Peyer's patch (tissue), 4 donors: ENCODE measurements at regions not wholly inside any gene's neighbourhood (a gene's known extent, or its start where the extent isn't known, plus 50 kb on each side); places are given as distances from the start of the nearest gene placed in this dataset.

Experiments
- DNase-seq, 3 donors: peaks; one replicate each; pipeline ENCODE4 v3.0.0-alpha.2; 2017 to 2019
- H3K27ac ChIP-seq, 4 donors: fragments of 200-600 bp; sonication (generic); one replicate each; pipeline ENCODE4 v1.5.1; 2016 to 2019
- H3K27me3 ChIP-seq, 2 donors: fragments of 200-600 bp; sonication (generic); one replicate each; pipeline ENCODE4 v1.5.1; 2019
- H3K36me3 ChIP-seq, 3 donors: fragments of 200-600 bp; sonication (generic); one replicate each; pipeline ENCODE4 v1.5.1; 2016 to 2019
- H3K4me1 ChIP-seq, 4 donors: fragments of 200-600 bp; sonication (generic); one replicate each; pipeline ENCODE4 v1.5.1; 2016 to 2019
- H3K4me3 ChIP-seq, 4 donors: fragments of 200-600 bp; sonication (generic); 1 replicate in 3 of 4; 2 replicates in 1 of 4; pipeline ENCODE4 v1.5.1; 2016 to 2019; ENCODE audit warnings: mild to moderate bottlenecking in 1 of 4
- H3K9me3 ChIP-seq, 4 donors: fragments of 200-600 bp; sonication (generic); one replicate each; pipeline ENCODE4 v1.5.1; 2016 to 2019; ENCODE audit warnings: mild to moderate bottlenecking in 1 of 4
- POLR2A ChIP-seq, 2 donors: fragments of 450-650 bp; IDR thresholded peaks; one replicate each; pipeline ENCODE4 v1.5.1; 2017; ENCODE audit warnings: antibody characterized with exemption in 2 of 2, mild to moderate bottlenecking in 2 of 2, moderate library complexity in 2 of 2
- TF ChIP-seq, protein P1 (sequence below), 6 experiments: fragments of 450-650 bp in 4 of 6; fragments of 200-600 bp in 2 of 6; sonication (generic) in 1 of 6; IDR thresholded peaks; one replicate each; pipeline ENCODE4 v1.5.1; 2017 to 2019; ENCODE audit warnings: antibody characterized with exemption in 6 of 6, mild to moderate bottlenecking in 3 of 6, moderate library complexity in 1 of 6

DNA sequence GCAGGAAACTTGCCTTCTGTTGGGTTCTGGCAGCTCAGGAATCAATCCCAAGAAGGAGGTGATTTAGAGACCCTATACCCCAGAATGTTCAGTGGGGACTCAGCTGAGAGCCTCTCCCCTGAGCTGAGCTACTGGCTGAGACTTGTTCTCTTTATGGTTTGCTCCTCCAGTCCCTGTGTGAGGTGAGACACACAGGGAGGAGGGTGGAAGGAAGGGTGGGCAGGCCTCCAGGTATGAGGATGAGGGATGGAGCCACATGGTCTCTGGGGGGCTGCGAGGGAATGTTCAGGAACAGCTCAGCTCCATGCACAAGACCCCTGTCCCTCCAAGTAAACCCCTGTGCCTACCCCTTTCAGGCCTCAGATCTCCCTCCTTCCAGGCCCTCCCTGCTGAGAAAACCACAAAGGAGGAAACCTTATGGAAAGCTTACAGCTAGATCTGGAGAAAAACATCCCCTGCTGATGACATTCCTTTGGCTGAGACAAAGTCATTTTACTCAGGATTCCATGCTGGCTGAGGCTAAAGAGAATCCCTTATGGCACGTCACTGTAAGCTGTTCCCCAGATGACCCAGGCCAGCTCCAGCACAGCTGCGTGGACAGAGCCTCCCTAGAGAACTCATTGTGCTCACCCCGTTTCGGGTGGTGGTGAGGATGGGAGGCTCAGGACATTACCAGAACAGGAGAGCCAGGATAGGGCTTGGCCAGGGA lies 91.5 kb upstream of the IPO9 start:
- H3K4me1 ChIP-seq: peaks cover 0 to 32% (median 6%) of the 10 kb centered on the region in 4 donors
- peak overlapping the region; percentile 30 to 60 (median 42) for H3K27ac ChIP-seq
- DNase-seq: no peak
- no peaks in the 10 kb centered on the region for H3K36me3 ChIP-seq
- no peaks in the 10 kb centered on the region for H3K27me3 ChIP-seq
- no peak for TF ChIP-seq POLR2A (IDR thresholded peaks at IDR 0.05)
- TF ChIP-seq, protein P1, sequence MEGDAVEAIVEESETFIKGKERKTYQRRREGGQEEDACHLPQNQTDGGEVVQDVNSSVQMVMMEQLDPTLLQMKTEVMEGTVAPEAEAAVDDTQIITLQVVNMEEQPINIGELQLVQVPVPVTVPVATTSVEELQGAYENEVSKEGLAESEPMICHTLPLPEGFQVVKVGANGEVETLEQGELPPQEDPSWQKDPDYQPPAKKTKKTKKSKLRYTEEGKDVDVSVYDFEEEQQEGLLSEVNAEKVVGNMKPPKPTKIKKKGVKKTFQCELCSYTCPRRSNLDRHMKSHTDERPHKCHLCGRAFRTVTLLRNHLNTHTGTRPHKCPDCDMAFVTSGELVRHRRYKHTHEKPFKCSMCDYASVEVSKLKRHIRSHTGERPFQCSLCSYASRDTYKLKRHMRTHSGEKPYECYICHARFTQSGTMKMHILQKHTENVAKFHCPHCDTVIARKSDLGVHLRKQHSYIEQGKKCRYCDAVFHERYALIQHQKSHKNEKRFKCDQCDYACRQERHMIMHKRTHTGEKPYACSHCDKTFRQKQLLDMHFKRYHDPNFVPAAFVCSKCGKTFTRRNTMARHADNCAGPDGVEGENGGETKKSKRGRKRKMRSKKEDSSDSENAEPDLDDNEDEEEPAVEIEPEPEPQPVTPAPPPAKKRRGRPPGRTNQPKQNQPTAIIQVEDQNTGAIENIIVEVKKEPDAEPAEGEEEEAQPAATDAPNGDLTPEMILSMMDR (IDR thresholded peaks at IDR 0.05): no peak
- H3K9me3 ChIP-seq: no peaks in the 10 kb centered on the region
- no peak overlapping the region for H3K4me3 ChIP-seq

DNA sequence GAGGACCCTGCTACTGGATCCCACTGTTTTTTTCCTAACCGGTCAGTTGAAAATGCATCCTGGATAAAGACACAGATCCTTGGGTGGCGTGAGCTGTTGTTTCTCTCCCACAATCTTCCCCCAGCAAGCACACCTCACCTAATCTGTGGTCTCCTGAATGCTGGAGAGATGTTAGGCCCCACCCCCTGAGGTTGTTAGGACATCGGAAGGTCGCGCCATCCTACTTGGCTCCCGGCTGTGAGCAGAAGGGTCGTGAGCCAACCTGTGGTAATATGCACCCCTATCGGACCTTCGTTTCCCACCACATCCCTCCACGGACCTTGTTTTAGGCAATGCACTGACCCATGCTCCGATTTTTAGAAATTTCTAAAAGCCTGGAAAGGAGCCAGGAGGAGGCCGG lies 89.9 kb upstream of the IPO9 start:
- Histone ChIP-seq H3K9me3 (no peaks in the 10 kb centered on the region), H3K36me3 (no peaks in the 10 kb centered on the region), H3K4me1 (peaks cover 0 to 32% (median 6%) of the 10 kb centered on the region in 4 donors), H3K27ac (peak overlapping the region; percentile 65 to 83 (median 74)), H3K27me3 (no peaks in the 10 kb centered on the region), H3K4me3 (peak overlapping the region; percentile 71 to 86 (median 82))
- TF ChIP-seq, protein P1 (IDR thresholded peaks at IDR 0.05): no peak
- TF ChIP-seq POLR2A (IDR thresholded peaks at IDR 0.05): no peak
- DNase-seq: no peak

DNA sequence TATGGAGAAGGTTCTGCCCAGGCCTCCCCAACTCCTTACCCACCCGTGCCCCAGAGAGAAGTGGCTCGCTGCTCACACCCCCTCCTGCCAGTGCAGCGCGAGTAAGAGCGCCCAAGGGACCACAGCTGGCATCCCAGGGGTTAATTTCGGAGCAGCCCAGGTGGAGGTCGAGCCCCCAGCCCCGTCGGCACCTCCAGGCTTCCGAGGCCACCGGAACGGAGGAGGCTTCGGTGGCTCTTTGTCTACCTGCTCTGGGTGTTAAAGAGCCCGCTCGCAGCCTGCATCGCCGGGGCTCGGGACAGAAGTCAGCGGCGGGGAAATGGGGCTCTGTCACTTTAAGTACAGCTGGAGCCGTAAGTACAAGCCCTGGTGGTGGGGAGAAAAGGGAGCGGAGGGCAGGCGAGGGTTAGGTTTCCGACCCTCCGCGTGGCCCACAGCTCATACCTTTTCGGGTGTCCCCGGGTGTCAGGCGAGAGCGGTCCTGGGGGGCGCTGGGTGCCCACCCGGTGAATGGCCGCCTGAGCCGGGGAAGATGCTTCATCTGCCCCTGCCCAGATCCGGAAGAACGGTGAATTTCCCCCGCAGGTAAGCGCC lies 89.4 kb upstream of the IPO9 start:
- Histone ChIP-seq H3K27ac (peak overlapping the region; percentile 65 to 83 (median 74)), H3K4me1 (peaks cover 0 to 32% (median 6%) of the 10 kb centered on the region in 4 donors)
- no peak for TF ChIP-seq POLR2A (IDR thresholded peaks at IDR 0.05)
- TF ChIP-seq, protein P1 (IDR thresholded peaks at IDR 0.05): peak in 1 of 6 experiments; percentile 29

DNA sequence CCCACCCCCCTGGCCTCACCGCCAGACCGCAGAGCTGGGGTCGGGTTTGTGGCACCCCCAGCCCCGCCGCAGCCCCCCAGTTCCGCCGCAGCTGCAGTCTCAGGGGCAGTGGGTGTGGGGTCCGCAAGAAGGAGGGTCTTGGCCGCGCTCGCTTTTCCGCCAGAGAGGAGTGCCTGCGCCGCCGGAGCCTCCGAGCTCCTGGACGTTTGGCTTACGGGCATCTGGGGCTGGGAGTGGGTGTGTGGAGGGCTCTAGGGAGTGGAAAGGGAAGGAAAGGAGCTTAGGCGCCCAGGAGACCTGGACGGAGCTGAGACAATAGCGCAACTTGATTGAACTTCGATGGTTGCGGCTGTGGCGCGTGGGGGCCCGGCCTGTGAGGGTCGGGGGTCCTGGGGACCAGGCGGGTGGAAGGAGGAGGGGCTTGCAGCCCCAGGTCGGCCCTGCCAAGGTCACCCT lies 88.8 kb upstream of the IPO9 start:
- no peaks in the 10 kb centered on the region for H3K27me3 ChIP-seq
- peaks cover 0 to 32% (median 6%) of the 10 kb centered on the region in 4 donors for H3K4me1 ChIP-seq
- TF ChIP-seq POLR2A (IDR thresholded peaks at IDR 0.05): no peak
- TF ChIP-seq, protein P1 (IDR thresholded peaks at IDR 0.05): no peak
- peak overlapping the region; percentile 71 to 86 (median 82) for H3K4me3 ChIP-seq
- H3K27ac ChIP-seq: peak overlapping the region; percentile 65 to 83 (median 74)
- H3K36me3 ChIP-seq: no peaks in the 10 kb centered on the region
- no peak for DNase-seq
- H3K9me3 ChIP-seq: no peaks in the 10 kb centered on the region

More for the DNA sequence above, 89.4 kb upstream of the IPO9 start:
- DNase-seq: peak; percentile 66 to 88 (median 81)
- H3K36me3 ChIP-seq: no peaks in the 10 kb centered on the region
- H3K27me3 ChIP-seq: no peaks in the 10 kb centered on the region
- peak overlapping the region; percentile 71 to 86 (median 82) for H3K4me3 ChIP-seq
- H3K9me3 ChIP-seq: no peaks in the 10 kb centered on the region

DNA sequence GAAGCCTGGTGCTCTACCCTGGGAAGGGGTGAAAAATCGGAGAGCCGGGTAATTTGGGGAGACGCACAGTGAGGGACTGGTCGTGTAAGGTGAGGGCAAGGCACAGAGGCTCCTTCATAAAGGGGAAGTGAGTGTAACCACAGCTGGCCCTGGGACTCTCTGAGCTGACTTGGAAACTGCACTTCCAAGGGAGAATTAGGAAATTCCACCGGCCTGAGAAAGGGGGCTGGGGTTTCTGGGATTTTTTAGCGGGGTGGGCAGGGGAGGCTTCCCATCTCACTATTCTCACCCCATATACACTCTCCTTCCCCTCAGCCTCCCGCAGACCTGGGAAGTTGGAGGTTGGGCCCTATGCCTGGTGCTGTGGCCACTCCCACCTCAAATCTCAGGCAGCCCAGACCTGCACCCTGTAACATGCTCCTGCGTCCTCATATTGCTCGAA lies 88.3 kb upstream of the IPO9 start:
- TF ChIP-seq, protein P1 (IDR thresholded peaks at IDR 0.05): no peak
- H3K27ac ChIP-seq: peak overlapping the region; percentile 65 to 83 (median 74)

More for the DNA sequence above, 88.3 kb upstream of the IPO9 start:
- H3K4me3 ChIP-seq: peak overlapping the region; percentile 71 to 86 (median 82)
- no peaks in the 10 kb centered on the region for H3K36me3 ChIP-seq
- no peaks in the 10 kb centered on the region for H3K9me3 ChIP-seq
- H3K27me3 ChIP-seq: no peaks in the 10 kb centered on the region
- peak in 2 of 3 donors; percentile 23 to 62 for DNase-seq
- H3K4me1 ChIP-seq: peaks cover 0 to 32% (median 6%) of the 10 kb centered on the region in 4 donors
